GM19023 (cell line): ENCODE measurements at regions not wholly inside any gene's neighbourhood (a gene's known extent, or its start where the extent isn't known, plus 50 kb on each side); places are given as distances from the start of the nearest gene placed in this dataset.
"Not testable (repeated sequence)": the region's sequence is repeated elsewhere in the genome, so short reads cannot be mapped to it uniquely, and the experiment has no call there.

Experiments
- ATAC-seq: cut with Tn5 transposase; IDR thresholded peaks from one replicate; pipeline ENCODE4 v1.9.1; 2021; ENCODE audit warnings: mild to moderate bottlenecking, moderate library complexity; ENCODE audit not compliant: unreplicated experiment

DNA sequence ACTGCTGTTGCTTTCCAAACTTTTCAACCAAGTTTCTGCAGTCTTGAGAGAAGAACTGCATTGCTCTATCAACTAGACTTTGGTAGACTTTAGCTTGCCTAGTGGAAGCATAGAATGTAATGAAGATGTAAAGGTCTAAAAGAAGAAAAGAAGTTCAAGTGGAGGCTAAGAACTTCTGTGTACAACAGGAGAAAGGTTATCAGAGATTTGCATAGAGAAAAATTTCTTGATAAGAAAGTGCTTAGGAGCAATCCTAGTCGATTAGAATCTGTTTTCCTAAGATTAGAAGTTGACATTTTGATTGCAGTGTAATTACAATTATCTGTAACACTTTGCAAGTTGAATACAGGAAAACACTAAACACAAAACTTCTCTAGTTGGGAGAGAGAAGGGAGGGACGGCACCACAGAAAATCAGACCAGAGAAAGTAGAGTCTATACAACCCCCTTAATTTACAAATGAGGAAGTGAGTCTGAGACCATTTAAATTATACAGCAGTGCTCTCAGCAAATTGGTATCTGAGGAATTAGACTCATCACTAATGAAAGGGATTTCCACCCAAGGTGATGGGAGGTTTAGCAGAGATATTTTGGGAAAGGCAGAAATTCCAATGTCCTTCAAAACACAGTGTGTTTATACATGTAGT is 194.3 kb upstream of the MARCKS start:
- ATAC-seq = peak; percentile 75

DNA sequence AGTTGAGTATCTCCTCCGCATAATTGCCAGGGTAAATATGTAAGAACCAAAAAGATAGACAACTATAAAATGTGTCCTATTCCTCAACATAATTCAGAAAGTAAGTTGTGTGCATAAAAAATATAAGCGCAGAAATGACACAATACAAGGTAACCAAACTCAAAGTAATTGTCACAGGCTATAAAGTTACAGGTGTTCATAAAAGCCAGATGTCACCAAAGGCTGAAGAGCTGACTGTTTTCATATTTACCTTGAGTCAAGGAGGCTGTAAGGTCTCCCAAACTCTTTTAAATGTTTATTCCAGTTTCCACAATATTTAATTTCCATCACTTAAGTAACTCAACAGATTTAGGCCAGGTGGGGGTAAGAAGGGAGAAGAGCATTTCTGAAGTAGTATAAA is 192.2 kb upstream of the MARCKS start:
- ATAC-seq = no peak

DNA sequence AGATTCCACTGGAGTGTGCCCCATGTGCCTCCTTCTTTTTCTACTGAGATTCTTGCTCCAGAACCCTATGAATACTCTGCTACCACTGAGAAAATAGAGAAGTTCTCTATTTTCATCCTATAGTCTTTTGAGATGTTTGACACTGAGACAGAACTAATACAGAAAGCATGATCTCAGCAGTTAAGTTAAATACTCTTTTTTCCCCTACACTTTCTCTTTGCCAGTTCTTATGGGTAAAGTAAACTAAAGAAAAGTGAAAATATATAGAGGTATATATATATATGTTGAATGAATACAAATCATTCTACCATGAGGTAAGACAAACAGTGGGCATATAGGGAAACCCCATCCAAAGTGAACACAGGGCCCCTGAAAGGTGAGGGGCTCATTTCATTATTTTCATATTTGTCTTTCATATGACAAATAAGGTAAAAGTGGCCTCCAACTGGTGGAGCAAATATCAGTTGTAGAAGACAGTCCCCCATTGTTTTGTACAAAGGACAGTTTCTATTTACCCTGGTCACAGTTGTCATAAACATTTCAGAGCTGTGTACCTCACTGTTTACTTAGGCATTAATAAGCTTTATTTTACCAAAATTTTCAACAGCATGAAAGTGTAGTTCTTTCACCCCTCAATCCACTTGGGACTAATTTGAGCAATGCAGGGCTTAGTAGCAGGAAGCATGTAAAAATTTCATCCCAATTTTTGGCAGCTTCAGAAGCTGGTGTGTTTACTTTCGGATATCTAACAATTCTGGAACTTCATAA is 188.3 kb upstream of the MARCKS start:
- ATAC-seq = no peak

GRCh38 chr6:113669606-113670005 is 187.5 kb upstream of the MARCKS start:
- no peak for ATAC-seq

GRCh38 chr6:113671421-113671820 is 185.7 kb upstream of the MARCKS start:
- no peak for ATAC-seq

- no peak for ATAC-seq
Measured at GRCh38 chr6:113672491-113673149, 184.5 kb upstream of the MARCKS start.

- no peak for ATAC-seq
Measured at GRCh38 chr6:113674075-113674474, 183.1 kb upstream of the MARCKS start.

DNA sequence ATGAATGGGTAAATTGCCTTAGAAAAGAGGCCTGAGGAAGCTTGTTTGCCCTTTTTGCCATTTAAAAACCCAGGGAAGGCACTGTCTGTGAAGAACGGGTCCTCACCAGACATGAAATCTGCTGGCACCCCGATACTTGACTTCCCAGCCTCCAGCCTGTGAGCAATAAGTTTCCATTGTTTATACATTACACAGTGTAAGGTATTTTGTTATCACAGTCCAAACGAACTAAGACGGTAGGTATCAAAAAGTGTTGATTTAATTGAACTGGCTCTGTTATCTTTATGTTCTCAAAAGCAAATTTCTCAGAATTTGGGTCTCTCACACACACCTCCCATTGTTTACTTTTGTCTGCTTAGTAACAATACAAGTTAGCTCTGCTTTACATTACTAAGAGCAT is 181.1 kb upstream of the MARCKS start:
- no peak for ATAC-seq

DNA sequence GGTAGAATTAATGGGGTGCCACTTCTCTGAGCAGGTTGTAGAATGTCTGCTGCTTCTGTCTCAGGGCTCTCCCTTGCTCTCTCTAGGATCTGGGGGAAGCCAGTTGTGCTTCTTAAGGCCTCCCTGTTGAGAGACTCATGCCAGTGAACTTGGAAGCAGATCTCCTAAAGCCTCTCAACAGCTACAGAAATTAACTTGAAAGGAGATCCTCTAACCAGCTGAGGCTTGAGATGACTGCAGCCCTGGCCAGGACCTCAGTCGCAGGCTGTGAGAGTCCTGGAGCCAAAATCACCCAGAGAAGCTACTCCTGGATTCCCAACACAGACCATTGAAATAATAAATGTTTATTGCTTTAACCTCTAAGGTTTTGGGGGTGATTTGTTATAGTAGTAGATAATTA is 180.2 kb upstream of the MARCKS start:
- no peak for ATAC-seq

GRCh38 chr6:113679051-113679450 is 178.1 kb upstream of the MARCKS start:
- no peak for ATAC-seq

- no peak for ATAC-seq
Measured at GRCh38 chr6:113680301-113680700, 176.8 kb upstream of the MARCKS start.

- no peak for ATAC-seq
Measured at GRCh38 chr6:113683968-113684367, 173.2 kb upstream of the MARCKS start.

DNA sequence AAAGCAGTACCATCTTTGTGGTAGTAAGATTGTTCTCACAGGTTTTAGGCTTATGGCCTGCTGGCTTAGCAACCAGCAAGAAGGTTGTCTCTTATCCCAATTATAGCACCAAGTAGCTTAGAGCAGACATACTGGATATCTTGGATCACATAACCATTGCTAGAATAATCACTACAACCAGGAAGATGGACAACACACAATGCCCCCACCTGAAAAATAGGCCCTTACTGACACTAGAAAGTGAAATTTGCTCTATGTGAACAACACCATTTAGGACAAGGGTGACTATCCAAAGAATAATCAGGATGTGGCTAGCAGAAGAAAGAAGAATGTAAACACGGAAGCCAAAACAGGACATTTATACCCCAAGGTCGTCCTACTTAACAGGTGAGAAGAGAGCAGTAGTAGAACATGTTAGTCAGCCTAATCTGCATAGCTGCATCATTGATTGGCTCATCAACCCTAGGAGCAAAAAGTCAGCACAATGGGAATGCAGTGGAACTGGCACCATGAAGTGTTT is 172.7 kb upstream of the MARCKS start:
- no peak for ATAC-seq

- no peak for ATAC-seq
Measured at GRCh38 chr6:113686049-113686448, 171.1 kb upstream of the MARCKS start.

DNA sequence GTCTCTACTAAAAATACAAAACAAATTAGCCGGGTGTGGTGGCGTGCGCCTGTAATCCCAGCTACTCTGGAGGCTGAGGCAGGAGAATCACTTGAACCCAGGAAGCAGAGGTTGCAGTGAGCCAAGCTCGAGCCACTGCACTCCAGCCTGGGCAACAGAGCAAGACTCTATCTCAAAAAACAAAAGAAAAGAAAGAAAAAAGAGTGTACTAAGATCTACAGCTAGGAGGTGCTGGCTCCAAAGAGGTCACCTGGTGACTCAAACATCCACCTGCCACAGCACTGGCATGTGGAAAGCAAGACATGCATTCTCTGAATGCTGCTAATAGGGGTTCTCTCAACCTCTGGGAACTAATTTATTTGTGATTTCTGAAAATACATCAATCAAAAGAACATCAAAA is 167.5 kb upstream of the MARCKS start:
- not testable (repeated sequence) for ATAC-seq

DNA sequence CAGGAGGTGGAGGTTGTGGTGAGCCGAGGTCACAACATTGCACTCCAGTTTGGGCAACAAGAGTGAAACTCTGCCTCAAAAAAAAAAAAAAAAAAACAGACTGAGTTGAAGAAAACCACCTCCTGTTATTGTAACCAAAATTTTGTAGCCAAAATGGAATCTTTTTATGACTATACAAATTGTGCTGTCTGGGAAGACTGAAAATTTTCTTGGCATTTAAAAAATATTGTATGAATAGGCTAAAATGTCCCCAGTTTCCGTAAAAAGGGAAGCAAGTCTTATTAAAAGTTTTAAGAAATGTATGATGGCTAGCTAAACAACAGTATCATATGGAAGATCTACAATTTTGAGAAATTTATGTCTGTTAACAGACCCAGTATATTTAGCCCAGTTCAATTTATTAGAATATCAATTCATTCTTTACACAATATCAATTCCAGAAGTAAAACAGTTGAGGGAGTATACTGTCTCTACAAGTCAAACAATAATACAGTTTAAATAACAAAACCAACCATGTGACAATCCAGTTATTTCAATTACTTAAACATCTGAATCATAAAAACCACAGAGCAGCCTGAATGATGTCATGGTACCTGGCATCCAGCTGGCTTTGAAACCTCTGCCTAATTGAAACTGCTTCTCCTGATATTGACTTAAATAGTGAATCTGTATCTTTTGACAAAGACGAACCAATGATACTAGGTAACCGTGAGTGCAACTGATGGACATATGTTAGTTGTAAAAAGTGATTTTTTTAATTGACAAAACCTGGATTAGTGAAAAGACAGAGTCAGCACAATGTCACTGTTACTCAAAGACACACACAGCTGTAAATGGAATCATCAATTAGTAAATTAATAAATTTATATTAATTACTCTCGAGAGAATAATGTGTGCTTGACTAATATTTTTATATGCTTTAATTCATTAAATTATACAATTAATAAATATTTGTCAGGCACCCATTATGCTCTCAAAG is 166.6 kb upstream of the MARCKS start:
- no peak for ATAC-seq

GRCh38 chr6:113691260-113691656 is 165.9 kb upstream of the MARCKS start:
- no peak for ATAC-seq

GRCh38 chr6:113693851-113694250 is 163.3 kb upstream of the MARCKS start:
- ATAC-seq = no peak

GRCh38 chr6:113694278-113695077 is 162.7 kb upstream of the MARCKS start:
- no peak for ATAC-seq

DNA sequence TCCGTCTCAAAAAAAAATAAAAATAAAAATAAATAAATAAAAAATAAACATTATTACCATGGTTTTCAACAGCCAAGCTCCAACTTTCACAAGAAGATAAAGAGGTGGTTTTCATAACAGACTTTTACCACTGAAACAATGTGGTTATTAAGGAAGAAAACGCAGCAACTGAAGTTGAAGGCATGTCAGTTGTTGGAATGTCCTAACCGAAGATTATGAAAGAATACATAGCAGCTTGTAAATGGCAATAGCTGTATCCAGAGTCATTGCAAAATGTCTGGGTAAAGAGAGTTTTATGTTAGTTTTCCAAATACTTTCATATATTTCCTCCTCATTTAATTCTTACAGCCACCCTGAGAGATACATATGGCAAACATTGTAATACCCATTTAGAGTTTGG is 161.6 kb upstream of the MARCKS start:
- no peak for ATAC-seq
